Iris pigment epithelial cell (primary cell): ENCODE measurements at regions not wholly inside any gene's neighbourhood (a gene's known extent, or its start where the extent isn't known, plus 50 kb on each side); places are given as distances from the start of the nearest gene placed in this dataset.
"Not testable (repeated sequence)": the region's sequence is repeated elsewhere in the genome, so short reads cannot be mapped to it uniquely, and the experiment has no call there.

ENCODE experiments used
- DNase-seq: peaks from one replicate; pipeline ENCODE4 v3.0.0-alpha.2; 2011; ENCODE audit warnings: low read depth

DNA sequence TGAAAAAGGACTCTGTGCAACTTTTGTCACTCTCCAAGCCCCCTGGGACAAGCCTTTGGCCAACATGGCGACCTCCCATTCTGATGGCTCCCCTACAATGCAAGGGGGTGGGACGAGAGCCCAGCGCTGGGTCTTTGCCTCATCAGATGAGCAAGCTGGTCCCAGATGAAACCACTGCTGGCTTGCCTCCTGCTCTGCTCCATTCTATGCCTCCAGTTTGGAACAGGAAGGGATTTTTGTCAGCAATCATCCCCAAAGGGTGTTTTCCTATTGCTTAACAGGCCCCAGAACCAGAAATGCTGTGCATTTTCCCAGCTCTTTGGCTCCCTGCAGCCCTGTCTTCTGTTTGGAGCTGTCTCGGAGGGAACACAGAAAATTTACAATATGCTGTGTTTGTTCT lies 412.7 kb downstream of the MAFB start:
- DNase-seq, result no peak

DNA sequence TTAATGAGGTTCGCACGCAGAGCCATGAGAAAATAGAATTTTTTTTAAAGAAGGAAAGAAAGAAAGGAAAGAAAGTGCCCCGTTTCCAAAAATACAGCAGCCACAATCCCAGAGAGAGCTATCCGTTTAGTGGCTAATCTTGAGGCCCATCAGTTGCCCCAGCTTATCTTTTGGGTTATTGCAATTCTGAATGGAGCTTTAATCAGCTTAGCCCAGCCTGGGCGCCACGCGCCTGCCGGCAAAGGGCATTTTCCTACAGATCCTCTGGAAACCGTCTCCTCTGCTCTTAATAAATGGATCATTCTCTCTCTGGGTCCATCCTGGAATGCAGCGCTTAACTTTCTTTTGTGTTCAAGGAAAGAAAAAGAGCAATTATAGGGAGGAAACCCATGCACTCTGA lies 413.3 kb downstream of the MAFB start:
- DNase-seq, result no peak

DNA sequence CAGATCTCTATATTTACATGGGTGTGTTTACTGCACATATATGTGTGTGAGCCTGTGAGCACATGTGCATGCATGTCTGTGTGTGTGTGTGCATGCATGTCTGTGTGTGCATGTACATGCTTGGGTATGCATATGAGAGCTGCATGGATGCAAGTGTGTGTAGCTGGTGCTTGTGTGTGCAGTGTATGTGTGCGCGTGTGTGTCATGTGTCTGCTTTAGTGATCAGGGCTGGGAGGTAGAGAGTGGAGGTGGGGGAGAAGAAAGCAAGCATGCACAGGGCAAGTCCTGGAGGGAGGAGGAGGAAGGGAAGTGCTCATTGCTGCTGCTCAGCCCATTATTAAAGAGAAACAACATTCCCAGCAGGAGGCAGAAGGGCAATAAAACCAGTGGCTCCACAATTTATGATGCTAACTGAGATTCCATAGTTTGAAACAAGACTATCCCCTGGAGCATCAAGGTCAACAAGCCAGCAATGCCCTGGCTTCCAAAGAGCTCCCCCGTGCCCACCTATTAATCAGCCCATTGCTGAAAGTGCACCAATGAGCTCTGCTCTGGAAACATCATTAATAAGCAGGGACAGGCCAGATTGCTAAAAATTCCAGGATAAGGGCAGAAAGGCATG lies 414.0 kb downstream of the MAFB start:
- no peak for DNase-seq

DNA sequence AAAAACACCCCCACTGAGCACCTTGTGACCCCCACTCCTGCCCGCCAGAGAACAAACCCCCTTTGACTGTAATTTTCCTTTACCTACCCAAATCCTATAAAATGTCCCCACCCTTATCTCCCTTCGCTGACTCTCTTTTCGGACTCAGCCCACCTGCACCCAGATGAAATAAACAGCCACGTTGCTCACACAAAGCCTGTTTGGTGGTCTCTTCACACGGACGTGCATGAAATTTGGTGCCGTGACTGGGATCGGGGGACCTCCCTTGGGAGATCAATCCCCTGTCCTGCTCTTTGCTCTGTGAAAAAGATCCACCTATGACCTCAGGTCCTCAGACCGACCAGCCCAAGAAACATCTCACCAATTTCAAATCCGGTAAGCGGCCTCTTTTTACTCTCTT lies 419.8 kb downstream of the MAFB start:
- not testable (repeated sequence) for DNase-seq

DNA sequence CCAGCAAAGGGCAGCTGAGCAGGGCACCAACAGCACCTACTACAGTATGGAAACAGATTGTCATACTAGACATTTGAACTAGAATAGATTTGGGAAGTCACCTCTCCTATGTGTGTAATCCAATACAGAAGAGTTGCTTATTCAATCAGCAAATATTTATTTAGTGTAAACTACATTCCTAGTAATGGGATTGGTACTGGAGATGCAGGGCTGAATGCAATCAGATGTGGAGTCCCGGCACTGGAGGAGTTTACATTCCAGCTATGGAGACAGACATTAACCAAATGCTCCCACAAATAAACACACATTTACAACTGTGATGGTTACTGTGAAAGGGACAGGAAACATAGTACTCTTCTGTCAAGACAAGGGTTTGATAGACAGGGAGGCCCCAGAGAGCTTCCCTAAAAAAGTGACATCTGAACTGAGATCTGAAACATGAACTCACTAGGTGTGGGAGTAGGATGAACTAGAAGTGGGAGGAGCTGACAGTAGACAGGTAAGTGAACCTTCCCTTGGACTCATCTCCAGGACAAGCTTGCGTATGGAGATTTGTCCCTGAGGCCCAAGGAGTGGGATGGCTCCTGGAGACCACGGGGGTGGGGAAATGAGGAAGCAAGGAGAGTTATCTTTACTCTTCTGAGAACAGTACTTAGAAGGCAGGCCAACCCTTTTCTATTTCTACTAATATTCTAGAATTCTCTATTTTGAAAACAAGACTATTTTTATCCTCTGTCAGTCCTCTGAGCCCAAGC lies 420.5 kb downstream of the MAFB start:
- no peak for DNase-seq

DNA sequence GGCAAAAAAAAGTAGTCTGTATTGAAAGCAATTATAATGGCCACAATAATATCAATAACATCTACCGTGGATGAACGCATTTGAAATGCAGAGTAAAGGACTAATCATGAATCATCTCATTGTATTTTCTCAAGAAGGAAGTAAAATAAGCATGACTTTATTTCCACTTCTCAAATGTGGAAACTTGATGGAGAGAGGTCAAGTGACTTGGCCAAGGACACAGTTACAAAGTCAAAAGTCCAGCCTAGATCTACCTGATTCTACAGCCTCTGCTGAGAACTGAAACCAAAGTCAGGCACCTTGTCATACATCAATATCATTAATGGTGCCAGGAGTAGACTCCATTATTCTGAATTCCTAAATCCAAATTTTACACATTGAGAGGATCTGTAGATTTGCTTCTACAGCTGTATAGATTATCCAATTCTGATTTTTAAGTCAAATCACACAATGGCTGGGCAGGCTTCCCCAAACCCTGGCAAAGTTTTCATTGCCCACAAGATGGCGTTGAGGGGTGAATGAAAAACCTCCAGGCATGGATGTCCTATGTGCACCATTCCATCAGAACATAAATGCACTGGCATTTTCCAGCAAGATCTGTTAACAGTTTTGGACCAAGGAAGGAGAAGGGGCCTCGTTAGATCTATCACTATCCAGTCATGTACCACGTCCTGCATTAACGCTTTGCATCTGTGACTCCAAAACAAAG lies 423.1 kb downstream of the MAFB start:
- peak; percentile 14 for DNase-seq

DNA sequence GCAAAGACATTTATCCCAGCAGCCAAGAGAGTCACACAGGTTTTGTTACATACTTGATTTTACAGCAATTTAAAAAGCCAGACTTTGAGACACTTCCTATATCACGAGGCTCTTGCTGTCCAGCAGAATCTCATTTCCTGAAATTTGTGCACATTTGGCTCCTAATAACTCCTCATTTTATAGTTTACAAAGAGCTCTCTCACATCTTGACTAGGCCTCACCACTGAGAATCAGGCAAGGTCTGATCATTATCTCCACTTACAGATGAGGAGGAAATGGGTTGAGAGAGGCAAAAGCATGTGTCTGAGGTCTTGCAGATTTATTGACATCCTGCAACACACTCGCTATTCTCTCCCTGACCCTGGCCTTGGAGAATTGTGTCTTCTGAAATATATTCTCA lies 426.8 kb downstream of the MAFB start:
- DNase-seq, result no peak

DNA sequence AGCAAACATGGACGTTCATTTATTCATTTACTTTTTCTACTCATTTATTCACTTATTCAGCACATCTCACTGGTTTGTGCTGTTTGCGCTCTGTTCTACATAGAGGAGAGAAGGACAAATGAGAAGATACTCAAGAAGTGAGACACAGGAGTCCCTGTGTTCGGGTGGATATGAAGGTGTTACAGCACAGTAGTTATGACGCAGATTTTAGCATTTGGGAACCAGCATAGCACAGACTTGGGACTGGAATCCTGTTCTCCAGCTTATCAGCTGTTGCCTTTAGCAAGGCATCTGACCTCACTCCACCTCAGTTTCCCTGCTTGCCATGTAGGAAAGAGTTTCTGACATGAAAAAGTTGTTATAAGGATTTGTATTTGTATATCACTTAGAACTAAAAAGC lies 430.1 kb downstream of the MAFB start:
- DNase-seq, result no peak

DNA sequence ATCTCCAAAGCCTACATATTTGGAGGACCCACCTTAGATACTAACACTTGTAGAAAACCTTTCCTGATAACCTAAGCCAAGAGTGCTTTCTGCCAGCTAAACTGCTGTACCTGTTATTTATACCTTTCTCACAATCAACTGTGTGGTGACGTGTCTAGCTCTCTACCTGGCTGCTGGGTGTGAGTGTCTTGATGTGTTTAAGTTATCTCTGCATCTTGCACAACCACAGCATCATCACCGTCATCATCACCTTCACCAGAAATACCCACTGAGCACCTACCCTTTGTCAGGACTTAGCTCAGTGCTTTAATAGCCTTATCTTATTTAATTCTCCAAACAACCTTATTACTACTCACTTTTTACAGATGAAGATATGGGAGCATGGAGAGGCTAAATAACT lies 431.3 kb downstream of the MAFB start:
- no peak for DNase-seq

DNA sequence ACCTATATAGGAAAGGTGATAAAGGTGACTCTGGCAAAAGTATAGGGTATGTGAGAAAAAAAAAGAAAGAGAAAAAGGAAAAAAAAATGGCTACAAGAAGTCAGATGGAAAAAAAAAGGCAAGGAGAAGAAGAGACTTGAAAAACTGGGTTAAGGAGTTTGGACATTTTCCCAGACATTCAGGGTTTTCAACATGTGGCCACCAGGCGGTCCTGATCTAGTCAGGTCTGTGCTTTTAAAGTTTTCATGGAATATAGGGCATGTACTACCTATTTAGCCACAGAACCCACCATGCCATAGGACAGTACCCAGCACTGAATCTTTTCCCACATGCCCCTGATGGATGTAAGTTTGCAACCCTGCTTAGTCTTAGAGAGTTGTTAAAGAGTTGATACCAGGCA lies 433.7 kb downstream of the MAFB start:
- no peak for DNase-seq

DNA sequence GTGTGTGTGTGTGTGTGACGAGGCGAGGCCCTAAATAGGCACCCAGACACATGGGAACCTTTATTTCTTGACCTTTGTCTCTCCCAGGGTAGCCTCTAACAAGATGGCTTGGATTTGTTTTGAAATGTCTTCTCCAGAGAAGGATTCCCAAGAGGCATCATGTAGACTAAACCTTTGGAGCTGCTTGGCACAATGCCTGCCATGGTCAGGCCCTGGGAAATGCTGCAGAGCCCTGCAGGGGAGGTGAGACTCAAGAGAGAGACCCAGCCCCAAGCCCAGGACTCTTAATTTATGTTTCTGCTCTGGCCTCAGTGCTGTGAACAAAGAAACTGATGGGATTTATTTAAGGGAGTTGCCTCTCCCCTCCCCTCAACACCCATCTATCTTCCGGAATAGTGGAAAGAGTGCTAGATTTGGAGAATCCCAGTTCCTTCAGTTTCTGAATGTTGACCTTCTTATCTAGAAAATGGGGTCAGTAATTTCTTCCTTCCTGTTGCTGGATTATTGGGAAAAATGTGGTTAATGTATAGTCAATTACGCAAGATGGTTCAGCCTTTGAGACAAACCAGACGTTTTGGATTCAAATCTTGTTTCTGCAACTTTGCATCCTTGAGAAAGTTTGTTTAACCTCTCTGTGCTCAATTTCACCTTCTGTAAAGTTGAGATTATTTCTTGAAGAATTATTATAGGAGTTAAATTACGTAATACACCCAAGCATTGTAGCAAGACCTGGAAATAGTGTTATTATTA lies 434.8 kb downstream of the MAFB start:
- DNase-seq, result no peak

DNA sequence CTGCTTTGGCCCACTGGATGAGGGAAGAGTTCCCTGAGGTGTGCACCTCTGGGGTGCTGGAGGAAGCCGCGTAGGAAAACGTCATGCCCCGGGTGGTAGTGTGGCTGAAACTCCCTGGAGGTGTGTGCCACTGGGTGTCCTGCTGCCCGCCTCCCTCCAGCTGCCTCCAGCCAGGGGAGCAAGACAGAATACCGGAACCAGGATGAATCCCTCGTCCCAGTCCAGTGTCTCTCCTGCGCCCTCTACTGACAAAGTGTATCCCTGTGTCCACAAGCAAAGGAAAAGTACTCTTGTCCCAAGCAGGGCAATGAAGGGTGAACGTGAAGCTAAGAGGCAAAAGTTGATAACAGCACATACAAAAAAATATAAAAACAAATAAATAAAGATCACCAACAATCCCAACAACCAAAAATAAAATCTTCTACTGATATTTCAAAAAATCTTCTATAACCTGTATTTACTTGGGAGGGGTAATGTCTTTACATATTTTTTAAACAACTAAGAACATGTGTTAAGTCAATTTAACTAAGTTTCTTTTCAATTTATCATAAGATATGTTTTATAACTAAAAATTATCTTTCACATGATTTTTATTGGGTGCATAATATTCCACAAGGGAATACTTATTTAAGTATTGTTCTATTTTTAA lies 437.6 kb downstream of the MAFB start:
- no peak for DNase-seq

DNA sequence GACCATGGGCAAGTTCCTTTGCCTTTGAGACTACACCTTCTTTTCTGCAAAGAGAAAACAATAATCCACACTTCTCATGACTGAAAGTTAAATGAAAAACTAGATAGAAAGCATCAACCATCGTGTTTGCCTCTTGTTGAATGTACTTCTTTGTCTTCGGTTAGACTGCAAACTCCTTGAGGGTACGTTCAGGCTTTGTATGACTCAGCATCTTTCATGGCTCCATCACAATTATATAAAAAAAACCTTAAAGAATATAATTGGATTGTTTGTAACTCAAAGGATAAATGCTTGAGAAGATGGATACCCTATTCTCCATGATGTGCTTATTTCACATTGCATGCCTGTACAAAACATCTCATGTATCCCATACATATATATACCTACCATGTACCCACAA lies 439.2 kb downstream of the MAFB start:
- no peak for DNase-seq

DNA sequence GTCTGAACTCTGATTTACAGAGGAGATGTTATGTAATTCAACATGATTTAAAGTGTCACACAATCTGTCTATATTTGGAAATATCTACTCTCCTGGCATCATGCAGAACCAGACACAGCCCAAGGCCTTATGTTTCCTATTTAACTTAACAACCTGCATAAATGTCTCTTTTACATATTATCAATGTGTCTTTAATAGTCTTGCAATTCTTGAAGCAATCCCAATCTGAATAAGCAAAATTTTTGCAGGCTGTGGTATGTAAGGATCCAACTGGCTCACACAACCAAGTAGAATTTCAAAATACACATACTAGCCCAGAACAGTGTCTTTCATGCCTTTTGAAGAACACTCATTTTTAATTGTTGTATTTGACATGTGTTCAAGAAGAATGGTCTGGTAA lies 443.2 kb downstream of the MAFB start:
- DNase-seq, result no peak

DNA sequence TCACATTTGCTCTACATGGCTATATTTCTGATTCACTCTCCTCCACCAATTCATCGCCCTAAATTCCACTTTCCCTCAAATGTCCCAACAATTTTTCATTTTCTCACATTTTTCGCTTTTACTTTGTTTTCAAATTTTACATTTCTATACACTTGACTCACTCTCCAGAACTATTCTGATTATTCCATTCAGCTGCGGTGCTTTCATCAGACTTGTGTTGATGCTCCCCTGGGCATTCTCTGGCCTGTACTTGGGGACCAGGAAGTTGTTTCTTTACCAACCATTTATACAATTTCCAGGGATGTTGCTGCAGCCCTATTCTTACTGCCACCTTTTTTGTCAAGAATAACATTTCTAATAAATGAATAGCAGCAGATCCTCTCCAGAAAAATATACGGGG lies 444.8 kb downstream of the MAFB start:
- no peak for DNase-seq

DNA sequence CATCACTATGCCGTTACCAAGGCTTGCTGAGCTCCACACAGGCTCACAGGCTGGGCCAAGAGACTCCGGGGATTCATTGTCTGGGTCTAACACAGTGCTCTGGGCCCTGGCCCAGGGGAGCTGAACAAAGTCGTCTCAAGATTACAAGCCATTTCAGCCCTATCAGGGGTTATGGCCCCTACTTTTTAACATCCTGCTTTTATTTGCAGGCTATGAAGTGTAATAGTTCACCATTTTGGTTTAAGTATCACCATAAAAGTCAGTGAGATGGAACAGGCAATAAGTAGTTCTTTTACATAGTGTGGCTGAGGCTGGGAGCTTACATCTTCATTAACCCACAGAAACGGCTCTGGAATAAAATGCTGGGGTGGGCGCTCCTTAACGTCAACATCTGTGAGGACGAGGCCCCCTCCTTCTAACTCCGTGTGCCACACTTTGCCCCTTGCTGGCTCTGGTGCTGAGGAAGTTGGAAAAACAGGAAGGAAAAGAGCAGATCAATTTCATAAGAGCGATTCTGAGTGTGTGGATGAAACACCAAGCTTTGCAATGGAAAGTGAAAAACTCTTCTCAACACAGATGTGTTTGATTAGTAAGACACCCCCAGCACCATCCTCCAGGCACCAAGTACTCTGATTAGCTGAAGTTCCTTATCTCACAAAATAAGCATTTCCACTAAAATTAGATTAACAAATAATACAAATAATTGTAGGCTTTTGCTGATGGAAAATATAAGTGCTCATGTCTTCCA lies 447.3 kb downstream of the MAFB start:
- no peak for DNase-seq

DNA sequence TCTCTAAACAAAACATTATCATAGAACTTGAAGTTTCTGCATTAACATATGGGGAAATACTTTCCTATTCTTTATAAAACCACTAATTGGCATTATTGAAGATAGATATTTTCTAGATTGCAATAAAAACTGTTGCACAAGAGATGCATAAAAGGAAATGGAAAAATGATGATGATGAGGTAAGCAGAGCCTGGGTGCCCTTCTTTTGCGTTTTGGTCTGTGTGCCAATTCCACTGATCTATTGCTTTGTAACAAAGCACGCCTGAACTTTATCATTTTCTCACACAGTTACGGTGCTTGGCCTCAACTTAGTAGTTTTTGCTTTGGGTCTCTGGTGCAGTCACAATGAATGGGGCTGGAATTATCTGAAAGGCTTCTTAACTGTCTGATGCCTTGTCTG lies 450.5 kb downstream of the MAFB start:
- DNase-seq, result no peak

DNA sequence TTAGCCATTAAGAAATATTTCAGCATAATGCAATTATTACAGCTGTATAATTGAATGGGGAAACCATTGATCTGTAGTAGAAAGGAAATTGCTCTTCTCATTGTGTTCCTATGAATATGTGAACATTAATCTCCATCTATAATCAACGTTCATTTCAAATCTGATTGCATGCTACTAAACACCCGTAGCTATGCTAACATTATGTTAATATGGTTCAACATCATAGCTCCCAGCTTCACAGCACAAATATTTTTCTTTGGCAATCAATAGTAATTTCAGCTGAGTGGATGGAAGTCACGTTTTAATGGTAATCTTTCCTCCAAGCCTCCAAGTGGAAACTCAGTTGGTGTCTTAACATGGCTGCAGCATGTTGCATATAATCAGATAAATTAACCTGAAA lies 454.4 kb downstream of the MAFB start:
- DNase-seq, result no peak

DNA sequence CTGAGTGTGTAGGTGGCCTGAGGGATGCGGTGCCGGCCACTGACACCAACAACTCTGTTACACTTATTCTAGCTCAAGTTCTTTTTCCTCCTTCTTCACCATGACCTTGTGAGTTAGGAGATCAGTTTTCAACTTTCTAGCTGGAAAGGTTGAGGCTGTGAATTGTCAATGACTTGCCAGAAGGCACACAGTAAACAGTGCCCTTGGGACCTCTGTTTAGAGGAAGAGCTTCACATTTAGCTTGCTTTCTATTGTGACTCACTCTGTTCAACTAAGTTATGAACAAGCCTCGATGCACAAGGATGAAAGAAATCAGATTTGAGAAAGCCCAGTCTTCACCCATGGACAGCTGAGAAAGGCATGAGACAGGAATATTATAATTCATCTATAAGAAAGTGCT lies 455.6 kb downstream of the MAFB start:
- DNase-seq, result no peak

DNA sequence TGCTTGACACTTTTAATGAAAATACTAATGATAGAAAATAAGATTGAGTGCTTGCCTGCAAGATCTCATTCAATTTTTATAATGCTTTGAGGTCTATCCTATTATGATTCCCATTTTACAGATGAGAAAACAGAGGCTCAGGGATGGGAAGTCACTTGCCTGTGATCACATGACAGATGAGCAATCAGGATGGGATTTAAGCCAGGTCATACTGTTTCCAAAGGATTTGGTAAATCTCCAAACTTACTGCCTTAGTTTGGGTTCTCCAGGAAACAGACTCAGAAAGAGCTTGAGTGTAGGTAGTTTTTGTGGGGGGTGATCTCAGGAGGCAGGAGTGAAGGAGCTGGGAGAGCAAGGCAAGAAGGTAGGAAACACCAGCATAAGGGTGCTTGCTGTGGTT lies 456.3 kb downstream of the MAFB start:
- DNase-seq, result no peak

DNA sequence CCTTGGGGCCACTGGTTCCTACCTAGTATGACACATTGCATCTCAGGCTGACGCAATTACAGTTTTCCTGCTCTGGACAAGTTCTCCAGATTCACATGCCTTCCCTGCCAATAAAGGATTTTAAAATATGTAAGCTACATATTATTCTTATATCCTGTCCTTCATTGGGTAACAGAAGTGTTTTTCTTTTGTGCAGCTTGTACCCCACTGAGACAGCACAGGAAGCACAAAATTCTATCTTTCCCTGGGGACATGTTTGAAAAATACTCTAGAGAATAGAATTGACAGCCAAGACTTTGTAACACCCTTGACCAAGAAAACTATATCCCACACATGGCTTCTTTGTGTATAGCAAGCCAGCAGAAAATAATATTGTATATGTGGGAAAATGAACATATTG lies 456.8 kb downstream of the MAFB start:
- no peak for DNase-seq

DNA sequence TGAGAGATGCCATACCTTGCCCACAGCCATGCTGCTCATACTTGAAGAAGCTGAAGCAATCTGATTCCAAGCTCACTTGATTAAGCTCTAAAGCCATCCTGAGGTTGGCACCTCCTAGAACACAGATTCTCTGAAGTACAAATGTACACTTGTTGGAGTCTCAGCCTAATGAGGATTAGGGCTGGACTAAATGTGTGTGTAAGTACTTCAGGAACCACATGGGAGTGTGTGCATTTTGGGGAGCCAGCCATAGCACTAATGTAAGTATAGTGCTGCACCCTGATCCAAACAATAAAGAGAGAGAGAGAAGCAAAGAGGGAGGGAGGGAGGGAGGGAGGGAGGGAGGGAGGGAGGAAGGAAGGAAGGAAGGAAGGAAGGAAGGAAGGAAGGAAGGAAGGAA lies 458.6 kb downstream of the MAFB start:
- no peak for DNase-seq
